ENCODE measurements at regions not wholly inside any gene's neighbourhood (a gene's known extent, or its start where the extent isn't known, plus 50 kb on each side); places are given as distances from the start of the nearest gene placed in this dataset.

DNA sequence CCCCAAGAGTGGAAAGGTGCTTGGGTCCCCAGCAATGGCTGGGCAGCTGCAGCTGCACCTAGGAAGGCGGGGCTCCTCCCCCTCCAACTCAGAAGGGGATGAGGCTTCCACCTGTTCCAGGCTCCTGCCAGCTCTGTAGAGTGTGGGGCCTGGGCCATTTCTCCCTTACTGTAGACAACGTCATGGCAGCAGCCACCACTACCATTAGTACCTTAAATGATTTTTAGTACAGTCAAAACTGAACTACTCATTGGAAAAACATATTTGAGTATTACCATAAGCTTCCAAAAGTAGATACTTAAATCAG, 1274.2 kb upstream of the GBE1 start:
- TF ChIP-seq POLR2A (IDR thresholded peaks at IDR 0.05): no peak
- TF ChIP-seq, protein P1, sequence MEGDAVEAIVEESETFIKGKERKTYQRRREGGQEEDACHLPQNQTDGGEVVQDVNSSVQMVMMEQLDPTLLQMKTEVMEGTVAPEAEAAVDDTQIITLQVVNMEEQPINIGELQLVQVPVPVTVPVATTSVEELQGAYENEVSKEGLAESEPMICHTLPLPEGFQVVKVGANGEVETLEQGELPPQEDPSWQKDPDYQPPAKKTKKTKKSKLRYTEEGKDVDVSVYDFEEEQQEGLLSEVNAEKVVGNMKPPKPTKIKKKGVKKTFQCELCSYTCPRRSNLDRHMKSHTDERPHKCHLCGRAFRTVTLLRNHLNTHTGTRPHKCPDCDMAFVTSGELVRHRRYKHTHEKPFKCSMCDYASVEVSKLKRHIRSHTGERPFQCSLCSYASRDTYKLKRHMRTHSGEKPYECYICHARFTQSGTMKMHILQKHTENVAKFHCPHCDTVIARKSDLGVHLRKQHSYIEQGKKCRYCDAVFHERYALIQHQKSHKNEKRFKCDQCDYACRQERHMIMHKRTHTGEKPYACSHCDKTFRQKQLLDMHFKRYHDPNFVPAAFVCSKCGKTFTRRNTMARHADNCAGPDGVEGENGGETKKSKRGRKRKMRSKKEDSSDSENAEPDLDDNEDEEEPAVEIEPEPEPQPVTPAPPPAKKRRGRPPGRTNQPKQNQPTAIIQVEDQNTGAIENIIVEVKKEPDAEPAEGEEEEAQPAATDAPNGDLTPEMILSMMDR (IDR thresholded peaks at IDR 0.05): no peak
- WGBS, 4 donors: 70 to 100% (median 78%) methylated on average over 1 to 2 of the region's 2 CpGs
- intact Hi-C loops (cut with DNase I): no loop called here
- H3K27ac ChIP-seq: no peak overlapping the region
- no peaks in the 10 kb centered on the region for H3K36me3 ChIP-seq (replicated peaks in 1 of 2)
- H3K27me3 ChIP-seq: no peaks in the 10 kb centered on the region
- no peak for DNase-seq
- H3K4me3 ChIP-seq: no peak overlapping the region
- no peaks in the 10 kb centered on the region for H3K4me1 ChIP-seq (replicated peaks in 1 of 2)
- H3K9me3 ChIP-seq (replicated peaks in 1 of 3): no peaks in the 10 kb centered on the region

DNA sequence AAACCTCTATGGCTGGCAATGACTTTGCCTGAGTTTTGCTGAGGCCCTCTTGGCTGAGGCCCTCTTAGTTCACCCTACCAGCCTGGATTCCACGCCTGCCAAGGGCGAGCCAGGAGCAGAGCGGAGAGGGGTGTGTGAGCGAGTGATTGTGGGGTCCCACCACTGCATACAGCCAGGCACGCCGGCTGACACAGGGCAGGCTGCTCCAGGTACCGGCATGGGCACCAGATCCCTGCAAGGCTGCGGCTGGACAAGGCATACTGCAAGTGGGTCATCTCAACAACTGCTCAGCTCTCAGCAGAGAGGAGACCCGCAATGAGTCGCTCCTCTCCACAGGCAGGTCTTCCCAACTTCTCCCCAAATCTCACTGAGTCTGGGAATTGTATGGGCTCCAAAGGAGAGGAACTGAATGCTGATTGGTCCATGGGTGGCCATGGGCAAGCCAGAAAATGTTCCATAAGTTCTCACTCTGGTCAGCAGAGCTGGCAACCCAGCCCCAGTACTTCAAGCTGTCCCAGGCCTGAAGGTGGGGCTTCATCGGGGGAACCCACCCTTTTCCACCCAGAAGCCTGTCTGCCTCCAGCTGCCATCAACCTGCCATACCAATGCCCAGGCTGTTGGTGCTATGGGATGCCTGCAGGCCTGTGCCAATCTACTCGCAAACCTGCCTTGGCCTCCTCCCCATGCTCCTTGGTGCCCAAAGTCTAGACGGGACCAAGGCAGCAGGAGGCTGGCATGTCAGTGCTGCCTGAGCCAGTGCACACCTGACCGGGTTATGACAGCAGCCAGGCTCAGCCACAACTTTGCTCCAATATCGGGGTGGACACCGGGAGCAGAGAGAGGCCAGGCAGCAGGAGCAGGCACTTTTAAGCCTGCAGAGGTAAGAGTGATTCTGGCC, 1273.6 kb upstream of the GBE1 start:
- Histone ChIP-seq H3K27ac (no peak overlapping the region), H3K36me3 (replicated peaks in 1 of 2) (no peaks in the 10 kb centered on the region), H3K4me1 (replicated peaks in 1 of 2) (no peaks in the 10 kb centered on the region), H3K4me3 (no peak overlapping the region), H3K9me3 (replicated peaks in 1 of 3) (no peaks in the 10 kb centered on the region), H3K27me3 (no peaks in the 10 kb centered on the region)
- 86 to 93% (median 90%) methylated on average over 6 to 16 of the region's 16 CpGs for WGBS, 4 donors
- no peak for DNase-seq
- intact Hi-C loops (cut with DNase I): no loop called here
- TF ChIP-seq, protein P1 (IDR thresholded peaks at IDR 0.05): no peak
- TF ChIP-seq POLR2A (IDR thresholded peaks at IDR 0.05): no peak

DNA sequence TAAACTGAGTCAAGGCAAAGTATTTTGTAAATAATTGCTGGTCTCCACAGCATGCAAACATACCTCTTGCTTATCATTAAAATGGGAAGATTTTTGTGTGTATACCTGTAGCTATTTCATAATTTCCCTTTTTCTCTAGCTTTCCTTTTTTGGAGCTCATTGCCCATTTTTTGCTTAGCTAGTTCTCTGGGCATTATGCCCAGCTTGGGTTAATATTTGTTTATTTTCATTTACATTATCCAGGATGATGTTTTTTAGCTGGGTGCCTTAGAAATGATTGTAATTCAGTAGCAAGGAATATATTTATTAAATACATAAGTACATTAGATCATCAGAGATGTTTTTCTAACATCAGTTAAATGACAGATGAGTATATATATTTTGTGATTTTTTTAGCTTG, 1271.7 kb upstream of the GBE1 start:
- H3K36me3 ChIP-seq (replicated peaks in 1 of 2): no peaks in the 10 kb centered on the region
- TF ChIP-seq, protein P1 (IDR thresholded peaks at IDR 0.05): no peak
- TF ChIP-seq POLR2A (IDR thresholded peaks at IDR 0.05): no peak
- H3K27ac ChIP-seq: no peak overlapping the region
- intact Hi-C loops (cut with DNase I): no loop called here
- H3K4me1 ChIP-seq (replicated peaks in 1 of 2): no peaks in the 10 kb centered on the region
- no peak for DNase-seq
- H3K4me3 ChIP-seq: no peak overlapping the region
- H3K9me3 ChIP-seq (replicated peaks in 1 of 3): no peaks in the 10 kb centered on the region
- no peaks in the 10 kb centered on the region for H3K27me3 ChIP-seq

DNA sequence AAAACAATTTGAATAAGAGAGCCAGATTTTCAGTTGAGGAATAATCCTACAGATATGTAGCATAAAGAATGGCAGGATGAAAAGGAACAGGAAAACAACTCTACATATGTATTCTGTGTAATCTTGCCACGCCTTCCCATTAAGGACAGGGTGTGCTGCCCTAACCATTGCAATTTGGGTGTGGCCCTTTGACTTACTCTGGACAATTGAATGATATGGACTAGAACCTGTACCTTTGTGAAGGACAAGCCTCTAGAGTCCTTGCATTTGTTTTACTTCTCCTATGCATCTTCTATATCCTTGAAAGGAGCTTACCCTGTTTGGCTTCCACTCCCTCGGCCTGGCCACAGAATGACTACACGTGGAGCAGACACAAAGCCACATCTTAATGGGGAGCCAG, 1261.6 kb upstream of the GBE1 start:
- Histone ChIP-seq H3K9me3 (replicated peaks in 1 of 3) (no peaks in the 10 kb centered on the region), H3K27me3 (no peaks in the 10 kb centered on the region), H3K27ac (no peak overlapping the region), H3K36me3 (replicated peaks in 1 of 2) (no peaks in the 10 kb centered on the region), H3K4me1 (replicated peaks in 1 of 2) (no peaks in the 10 kb centered on the region), H3K4me3 (no peak overlapping the region)
- TF ChIP-seq, protein P1 (IDR thresholded peaks at IDR 0.05): no peak
- TF ChIP-seq POLR2A (IDR thresholded peaks at IDR 0.05): no peak
- DNase-seq: no peak
- 76 to 83% (median 80%) methylated on average over 3 of the region's 3 CpGs for WGBS, 4 donors
- intact Hi-C loops (cut with DNase I): no loop called here
